HL-60/S4 treated with phorbol 12-myristate 13-acetate at 8.2 ng/mL for 4 days and 3 days (cell line): ENCODE measurements at regions not wholly inside any gene's neighbourhood (a gene's known extent, or its start where the extent isn't known, plus 50 kb on each side); places are given as distances from the start of the nearest gene placed in this dataset.
"Not testable (repeated sequence)": the region's sequence is repeated elsewhere in the genome, so short reads cannot be mapped to it uniquely, and the experiment has no call there.

Source experiments
- in situ Hi-C: fragments of 300-500 bp; cut with MboI; formaldehyde crosslinking; loops from 2 replicates; pipeline ENCODE4 v1.15.0; 2022; ENCODE audit warnings: low sequenced_read_pairs

- in situ Hi-C loops = no loop called here
Measured at GRCh38 chr2:72078773-72079172, 68.9 kb downstream of the CYP26B1 start.

DNA sequence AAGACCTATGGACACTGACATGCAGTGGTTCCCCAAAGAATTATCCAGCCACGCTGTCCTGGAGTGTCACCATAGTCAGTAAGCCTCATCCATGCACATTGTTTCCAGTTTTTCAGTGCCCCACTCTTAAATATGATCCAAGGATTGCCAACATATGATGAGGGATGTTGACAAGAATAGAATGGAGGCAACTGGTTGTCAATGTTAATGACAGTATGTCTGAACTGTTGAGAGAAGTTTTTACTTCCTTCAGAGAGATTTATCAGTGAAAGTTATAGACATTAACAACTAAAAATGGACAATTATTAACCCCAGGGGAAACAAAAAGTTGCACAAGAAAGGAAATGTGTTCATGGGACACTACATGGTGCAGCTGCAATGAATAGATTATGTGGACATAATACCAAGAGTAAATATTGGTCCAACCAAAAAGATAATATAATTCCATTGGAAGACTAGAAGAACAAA lies 69.9 kb downstream of the CYP26B1 start:
- in situ Hi-C loops = no loop called here

- in situ Hi-C loops = not testable (repeated sequence)
Measured at GRCh38 chr2:72073373-72073772, 74.3 kb downstream of the CYP26B1 start.

DNA sequence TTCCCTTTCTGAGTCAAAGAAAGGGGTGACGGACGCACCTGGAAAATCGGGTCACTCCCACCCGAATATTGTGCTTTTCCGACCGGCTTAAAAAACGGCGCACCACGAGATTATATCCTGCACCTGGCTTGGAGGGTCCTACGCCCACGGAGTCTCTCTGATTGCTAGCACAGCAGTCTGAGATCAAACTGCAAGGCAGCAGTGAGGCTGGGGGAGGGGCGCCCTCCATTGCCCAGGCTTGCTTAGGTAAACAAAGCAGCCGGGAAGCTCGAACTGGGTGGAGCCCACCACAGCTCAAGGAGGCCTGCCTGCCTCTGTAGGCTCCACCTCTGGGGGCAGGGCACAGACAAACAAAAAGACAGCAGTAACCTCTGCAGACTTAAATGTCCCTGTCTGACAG lies 83.5 kb downstream of the CYP26B1 start:
- in situ Hi-C loops = not testable (repeated sequence)

DNA sequence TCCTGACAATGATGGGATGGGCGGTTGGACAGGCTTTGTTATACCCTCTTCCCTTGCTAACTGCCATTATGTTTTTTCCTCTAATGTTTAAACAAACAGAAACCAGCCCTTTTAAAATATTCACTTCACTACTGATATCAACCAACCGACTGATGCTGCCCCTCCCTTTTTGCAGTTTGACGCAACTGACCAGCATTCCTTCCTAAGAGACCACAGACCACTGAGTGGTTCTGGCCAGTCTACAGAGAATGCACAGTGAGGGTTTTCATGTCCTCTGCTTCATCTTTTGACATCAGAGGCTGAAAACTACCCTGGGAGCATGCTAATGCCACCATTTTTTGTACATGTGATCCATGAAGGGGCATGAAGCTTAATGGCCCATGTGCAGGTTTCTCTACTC lies 85.3 kb downstream of the CYP26B1 start:
- in situ Hi-C loops = no loop called here

DNA sequence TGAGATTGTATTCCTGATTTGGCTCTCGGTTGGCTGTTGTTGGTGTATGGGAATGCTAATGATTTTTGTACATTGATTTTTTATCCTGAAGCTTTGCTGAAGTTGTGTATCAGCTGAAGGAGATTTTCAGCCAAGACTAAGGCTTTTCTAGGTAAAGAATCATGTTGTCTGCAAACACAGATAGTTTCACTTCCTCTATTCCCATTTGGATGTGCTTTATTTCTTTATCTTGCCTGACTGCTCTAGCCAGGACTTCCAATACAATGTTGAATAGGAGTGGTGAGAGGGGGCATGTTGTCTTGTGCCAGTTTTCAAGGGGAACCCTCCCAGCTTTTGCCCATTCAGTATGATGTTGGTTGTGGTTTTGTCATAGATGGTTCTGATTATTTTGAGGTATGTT lies 90.4 kb downstream of the CYP26B1 start:
- in situ Hi-C loops = no loop called here

GRCh38 chr2:72051971-72052505 lies 95.6 kb downstream of the CYP26B1 start:
- in situ Hi-C loops = no loop called here

DNA sequence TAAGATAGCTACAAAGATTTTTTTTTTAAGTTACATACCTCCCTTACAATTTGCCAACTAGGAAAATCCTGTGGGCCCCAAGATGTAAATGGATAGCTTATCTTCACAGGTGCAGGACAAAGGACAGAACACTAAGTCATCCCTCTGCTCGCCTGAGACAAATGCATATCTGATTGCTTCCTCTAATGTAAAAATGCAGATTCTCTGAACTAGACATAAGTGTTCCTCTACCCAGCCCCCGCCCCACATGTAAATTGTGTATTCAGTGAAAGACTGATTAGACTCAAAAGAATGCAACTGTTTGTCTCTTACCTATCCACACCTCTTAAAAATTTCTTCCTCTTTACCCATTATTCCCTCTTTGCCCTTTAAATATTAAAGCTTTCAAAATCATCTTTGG lies 96.5 kb downstream of the CYP26B1 start:
- in situ Hi-C loops = no loop called here

GRCh38 chr2:72050734-72051133 lies 96.9 kb downstream of the CYP26B1 start:
- in situ Hi-C loops = no loop called here

DNA sequence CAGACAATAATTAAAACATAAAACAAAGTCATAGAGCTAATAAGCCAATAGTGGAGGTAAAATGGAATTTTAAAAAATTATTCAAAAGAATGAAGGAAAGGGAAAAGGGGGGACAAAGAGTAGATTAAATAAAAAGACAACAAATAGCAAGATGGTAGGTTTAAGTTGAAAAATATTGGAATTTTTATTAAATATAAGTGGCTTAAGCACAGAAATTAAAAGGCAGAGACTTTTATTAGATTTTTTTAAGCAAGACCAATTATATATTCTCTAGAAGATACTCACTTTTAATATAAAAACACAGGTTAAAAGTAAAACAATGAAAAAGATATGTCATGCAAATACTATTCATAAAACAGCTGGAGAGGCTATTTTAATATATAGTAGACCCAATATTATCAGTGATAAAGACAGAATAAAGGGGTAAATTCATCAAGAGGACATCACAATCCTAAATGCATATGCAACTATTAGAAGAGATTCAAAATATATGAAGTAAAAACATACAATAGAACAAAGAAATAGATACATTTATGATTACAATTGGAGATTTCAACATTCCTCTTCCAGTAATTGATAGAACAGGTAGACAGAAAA lies 98.7 kb downstream of the CYP26B1 start:
- in situ Hi-C loops = no loop called here

DNA sequence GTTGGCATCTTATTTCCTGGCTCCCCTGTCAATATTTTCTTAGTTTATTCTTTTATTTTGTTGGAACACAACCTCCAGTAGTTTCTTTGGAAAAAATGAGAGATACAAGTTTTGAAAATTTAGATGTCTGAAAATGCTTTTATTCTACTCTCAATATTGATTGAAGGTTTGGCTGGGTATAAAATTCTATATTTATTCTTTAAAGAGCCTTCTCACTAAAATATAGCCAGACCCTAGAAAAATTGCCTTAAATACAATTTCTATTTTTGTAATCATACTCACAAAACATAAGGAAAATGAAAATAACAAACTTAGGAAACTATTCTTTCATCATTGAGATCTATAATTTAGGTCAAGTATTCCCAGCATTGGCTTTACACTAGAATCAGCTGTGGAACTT lies 103.7 kb downstream of the CYP26B1 start:
- in situ Hi-C loops = no loop called here

GRCh38 chr2:72041638-72042111 lies 106.0 kb downstream of the CYP26B1 start:
- in situ Hi-C loops = no loop called here

DNA sequence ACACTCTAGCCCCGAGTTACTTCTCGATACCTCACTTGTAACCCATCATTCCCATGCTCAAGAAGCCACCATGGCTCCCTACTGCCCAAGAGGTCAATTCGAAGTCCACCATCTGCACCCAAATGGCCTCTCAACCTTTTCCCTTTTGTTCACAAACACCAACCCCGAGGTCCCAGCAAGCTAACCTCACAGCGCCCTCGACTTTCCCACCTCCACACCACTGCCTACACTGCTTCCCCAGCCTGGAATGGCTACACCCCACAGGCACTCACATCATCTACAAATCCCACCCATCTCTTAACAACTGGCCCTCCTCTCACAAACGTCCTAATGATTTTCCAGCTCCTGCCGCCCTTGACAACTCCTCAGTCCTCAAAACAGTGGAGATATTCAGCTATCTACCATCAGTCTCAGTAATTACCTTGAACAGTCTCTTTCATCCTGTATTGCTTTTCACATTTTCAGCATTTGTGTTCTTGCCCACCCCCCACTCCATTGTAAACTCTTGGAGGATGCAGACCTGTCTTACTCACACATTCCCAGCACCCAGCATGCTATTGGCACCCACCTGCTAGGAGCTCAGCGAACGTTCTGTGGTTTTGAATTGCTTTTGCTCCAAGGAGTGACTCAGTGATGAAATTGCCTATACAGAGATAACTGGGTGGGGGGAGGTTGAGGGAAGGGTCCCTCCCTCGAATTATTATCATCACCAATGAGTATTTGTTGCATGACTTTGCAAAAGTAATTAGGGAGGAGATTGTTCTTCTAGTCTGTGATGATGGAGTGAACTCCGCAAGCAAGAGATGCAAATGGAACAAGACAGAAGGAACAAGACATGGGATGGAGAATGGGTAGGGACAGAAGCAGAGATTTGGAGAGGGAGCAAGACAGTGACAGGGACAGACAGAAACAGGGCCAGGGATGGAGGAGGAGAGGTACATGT lies 106.8 kb downstream of the CYP26B1 start:
- in situ Hi-C loops = no loop called here

DNA sequence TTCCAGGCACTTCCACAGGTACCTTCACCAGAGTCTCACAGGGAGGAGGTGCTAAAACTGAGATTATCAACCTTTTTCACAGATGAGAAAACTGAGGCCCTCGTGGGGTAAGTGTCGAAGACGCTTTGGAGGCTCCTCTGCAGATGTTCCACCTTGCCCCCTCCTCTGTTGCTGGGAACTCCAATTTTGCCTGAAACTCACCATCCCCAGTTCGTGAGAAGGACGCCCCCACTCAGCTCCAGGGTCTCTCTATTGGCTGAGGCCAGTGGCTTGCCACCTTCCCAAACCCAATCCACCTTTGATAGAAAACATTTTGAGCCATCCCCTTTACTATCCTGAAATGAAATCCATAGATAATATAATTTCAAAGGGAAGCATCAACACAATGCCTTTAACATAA lies 109.1 kb downstream of the CYP26B1 start:
- in situ Hi-C loops = no loop called here

- in situ Hi-C loops = no loop called here
Measured at GRCh38 chr2:72037261-72037666, 110.4 kb downstream of the CYP26B1 start.

DNA sequence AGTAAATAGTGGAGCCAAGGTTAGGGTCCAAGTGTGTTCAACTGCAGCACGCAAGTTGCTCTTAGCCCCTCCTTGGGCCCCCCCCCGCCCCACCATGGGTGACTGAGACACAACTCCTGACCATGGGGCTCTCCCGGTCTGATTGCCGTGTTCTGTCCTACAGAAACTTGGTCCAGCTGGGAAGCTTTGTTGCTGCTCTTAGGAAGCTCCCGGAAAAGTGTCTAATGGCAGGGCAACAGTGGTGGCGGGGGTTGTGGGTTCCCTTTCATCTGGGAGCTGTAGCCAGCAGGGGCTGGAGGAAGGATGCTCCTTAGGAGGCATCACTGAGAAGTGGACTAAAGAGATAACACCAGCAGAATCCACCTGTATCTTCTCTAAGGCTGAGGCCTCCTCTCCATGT lies 111.1 kb downstream of the CYP26B1 start:
- in situ Hi-C loops = no loop called here

GRCh38 chr2:72036173-72036545 lies 111.5 kb downstream of the CYP26B1 start:
- in situ Hi-C loops = no loop called here

GRCh38 chr2:72035518-72036172 lies 112.0 kb downstream of the CYP26B1 start:
- in situ Hi-C loops = no loop called here

DNA sequence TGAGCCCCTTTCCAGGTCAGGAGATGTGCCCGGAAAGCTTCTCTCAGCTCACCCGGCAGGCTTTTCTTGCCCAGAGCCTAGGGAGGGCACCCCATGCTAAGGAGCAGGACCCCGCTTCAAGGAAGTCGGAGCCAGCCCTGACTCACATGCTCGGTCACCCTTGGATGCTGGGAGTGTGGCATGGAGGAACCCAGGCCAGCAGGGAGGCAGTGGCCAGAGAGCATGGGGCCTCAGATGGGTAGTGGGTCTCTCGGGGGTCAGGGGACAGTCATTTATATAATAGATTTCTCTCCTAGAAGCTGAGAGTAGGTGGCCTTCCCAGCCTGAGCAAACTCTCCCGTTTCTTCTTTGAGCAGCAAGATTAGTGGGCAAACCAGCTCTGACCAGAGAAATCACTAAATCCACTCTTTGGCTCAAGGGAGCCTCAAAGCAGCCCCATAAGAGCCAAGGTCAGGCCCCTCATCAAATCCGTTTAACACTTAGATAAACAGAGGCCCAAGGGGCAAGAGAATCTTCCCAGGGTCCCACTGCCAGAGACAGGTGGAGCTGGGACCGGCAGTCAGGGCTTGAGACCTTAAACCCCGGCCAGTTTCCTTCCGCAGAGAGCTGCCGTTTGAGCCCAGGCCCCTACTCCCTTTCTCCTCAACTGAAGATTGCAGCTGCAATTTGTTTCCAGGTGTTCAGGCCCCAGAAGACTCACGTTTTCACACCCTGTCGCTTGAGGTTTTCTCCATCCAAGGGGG lies 113.1 kb downstream of the CYP26B1 start:
- in situ Hi-C loops = no loop called here

DNA sequence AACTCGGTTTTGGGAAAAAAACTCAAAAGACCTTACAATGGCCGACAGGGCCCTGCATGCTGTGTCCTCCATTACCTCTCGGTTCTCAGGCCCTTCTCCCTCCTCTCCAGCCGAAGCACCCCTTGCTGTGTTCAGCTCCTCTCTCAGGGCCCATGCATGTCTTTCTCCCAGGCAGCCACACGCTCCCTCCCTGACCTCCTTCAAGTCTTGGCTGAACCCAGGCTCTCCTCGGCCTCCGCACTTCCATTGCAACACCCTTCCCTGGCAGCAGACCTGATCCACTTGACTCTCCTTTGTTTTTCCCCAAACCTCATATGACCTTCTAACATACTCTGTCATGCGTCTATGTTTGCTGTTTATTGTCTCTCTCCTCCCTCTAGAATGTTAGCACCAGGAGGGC lies 114.0 kb downstream of the CYP26B1 start:
- in situ Hi-C loops = no loop called here
